ENCODE measurements at regions not wholly inside any gene's neighbourhood (a gene's known extent, or its start where the extent isn't known, plus 50 kb on each side); places are given as distances from the start of the nearest gene placed in this dataset.

- no peak for DNase-seq (ENCODE audit: low read depth in 2 of 2)
Observed at GRCh38 chr6:144335311-144335861, 50.3 kb downstream of the UTRN start.

DNA sequence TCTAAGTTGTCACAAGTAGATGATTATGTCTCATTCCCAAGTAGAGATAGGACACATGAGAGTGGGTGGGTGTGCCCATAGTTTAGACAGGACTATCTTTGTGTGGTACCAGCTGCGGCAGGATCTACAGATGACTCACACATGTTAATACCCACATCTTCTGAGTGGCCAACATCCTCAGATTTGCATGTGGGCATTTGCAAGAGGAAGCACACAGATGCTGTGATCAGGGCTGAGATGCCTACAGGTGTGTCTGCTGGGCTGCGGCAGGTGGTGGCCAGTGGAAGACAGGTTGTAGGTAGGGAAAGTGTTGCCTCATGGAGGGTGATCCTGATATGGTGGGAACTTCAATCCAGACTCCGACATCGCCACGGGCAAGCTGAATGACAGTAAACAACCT is 50.8 kb downstream of the UTRN start:
- no peak for DNase-seq (ENCODE audit: low read depth in 2 of 2)

GRCh38 chr6:144336900-144337299 is 51.8 kb downstream of the UTRN start:
- no peak for DNase-seq (ENCODE audit: low read depth in 2 of 2)

GRCh38 chr6:144338474-144338873 is 53.3 kb downstream of the UTRN start:
- no peak for DNase-seq (ENCODE audit: low read depth in 2 of 2)

- no peak for DNase-seq (ENCODE audit: low read depth in 2 of 2)
Observed at GRCh38 chr6:144338951-144339700, 54.0 kb downstream of the UTRN start.

- no peak for DNase-seq (ENCODE audit: low read depth in 2 of 2)
Observed at GRCh38 chr6:144339859-144340452, 54.8 kb downstream of the UTRN start.

DNA sequence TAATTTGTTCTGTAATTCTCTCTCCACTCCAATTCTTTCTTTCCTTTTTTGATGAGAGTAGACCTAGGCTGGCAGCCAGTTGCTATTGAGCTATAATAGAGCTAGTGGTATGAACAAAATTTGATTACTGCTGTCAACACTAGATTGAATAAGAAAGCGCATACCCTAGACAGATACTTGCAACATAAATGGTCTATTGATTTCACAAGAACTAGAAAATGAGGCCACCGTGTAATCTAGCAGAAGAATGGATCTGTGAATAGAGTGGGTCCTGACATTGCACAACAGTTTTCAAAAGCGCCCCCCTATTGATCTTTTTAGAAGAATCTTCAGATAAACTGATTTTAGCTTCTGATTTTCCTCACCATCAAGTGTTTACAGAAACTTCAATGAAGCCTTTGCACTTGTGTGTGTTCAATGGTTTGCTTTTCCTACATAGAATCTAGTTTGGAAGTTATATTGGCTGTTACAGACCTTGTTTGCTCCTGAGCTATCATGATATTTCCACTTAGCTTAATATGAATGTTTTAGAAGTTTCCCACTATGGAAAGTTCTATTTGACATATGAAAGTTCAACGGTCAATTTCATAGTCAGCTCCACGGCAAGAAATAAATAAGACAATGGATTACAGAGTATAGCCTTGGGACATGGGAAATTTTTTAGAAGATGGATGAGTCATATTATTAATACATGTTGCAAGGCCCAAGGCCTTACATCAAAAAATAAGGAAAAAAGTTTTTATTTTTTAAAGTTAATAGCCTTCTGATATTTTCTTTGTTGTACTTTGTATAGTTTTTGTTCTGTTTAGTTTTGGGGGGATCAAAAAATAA is 55.6 kb downstream of the UTRN start:
- no peak for DNase-seq (ENCODE audit: low read depth in 2 of 2)

DNA sequence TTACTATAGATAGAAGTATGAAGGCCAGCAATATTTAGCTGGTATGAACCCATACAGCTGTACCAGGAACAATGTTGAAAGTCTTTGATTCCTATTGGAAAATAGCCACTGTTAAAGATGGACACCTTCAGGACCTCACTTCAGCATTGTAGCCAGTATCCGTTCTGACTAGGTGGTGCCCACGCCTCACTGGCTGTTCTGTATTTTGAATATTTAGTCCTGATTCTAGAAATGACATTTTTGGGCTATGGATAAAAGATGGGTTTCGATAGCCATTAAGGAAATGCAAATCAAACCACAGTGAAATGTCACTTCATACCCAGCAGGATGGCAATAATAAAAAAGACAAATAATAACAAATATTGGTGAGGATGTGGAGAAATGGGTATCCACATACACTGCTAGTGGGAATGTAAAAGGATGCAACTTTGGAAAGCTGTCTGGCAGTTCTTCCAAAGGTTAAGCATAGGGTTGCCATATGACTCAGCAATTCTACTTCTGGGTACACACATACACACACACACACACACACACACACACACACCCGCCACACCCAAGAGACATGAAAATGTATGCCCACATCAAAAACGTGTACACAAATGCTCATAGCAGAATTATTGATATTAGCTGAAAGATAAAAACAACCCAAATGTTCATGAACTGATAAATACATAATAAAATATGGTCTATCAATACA is 56.8 kb downstream of the UTRN start:
- DNase-seq (ENCODE audit: low read depth in 2 of 2): no peak

DNA sequence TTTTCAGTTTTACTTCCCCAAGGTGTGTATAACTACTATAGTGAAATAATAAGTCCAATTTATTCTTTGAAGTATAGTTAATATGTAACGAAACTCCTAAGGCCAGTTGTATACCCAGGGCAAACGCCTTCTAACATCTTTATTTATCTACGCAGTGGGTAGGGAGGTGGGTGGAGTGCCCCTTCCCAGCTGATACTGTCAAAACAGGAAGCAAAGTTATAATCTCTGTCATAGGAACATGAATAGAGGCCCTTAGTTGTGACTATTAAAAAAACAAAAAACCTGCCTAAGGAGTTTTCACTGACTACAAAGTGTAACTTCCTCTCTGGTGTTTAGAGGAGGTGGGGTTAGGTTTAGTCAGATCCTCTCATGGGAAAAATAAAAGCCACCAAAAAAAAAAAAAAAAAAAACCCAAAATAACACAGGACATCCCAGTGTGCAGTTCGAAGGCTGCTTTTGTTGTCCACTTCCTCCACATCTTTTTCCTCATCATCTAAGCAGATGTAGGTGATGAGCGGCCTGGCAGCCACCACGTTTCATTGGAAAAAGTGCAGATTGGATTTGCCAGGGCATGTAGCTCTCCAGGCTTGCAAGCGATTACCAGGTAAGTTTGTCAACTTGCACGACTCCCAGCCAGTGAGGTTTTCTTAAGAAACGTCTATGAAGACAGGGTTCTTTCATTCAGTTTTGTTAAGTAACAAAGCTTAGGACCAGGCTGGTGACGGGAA is 58.7 kb downstream of the UTRN start:
- DNase-seq (ENCODE audit: low read depth in 2 of 2): no peak

DNA sequence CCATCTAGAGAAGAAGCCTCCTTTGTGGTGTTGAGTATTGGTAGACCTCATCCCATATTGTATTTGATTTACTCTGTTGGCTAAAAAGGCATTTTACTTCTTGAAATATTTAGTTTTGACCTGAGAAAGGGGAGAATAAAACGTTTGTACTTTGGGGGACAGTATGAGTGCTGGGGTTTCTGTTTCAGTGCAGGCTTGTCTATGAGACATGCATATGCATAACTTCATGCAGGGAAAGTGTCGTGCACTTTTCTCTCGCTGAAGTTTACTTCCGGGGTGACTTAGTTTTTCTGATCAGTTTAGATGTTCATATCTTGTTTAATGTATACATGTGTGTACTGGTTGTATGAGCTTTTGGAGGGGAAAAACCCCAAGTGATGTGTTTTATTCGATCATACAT is 59.5 kb downstream of the UTRN start:
- DNase-seq (ENCODE audit: low read depth in 2 of 2): no peak

DNA sequence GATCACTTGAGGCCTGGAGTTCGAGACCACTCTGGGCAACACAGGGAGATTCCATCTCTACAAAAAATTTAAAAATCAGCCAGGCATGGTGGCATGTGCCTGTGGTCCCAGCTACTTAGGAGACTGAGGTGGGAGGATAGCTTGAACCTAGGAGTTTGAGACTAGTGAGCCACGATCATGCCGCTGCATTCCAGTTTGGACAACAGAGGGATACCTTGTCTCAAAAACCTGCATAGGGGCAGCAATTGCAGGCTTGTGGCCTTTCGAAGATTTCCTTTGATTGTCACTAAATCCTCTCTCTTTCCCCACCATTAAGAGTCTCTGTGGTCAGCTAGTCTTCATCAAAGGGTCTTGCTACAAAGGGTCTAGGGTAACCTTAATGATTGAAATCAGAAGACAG is 60.3 kb downstream of the UTRN start:
- no peak for DNase-seq (ENCODE audit: low read depth in 2 of 2)

GRCh38 chr6:144346719-144347447 is 61.7 kb downstream of the UTRN start:
- no peak for DNase-seq (ENCODE audit: low read depth in 2 of 2)

- no peak for DNase-seq (ENCODE audit: low read depth in 2 of 2)
Observed at GRCh38 chr6:144347448-144347759, 62.3 kb downstream of the UTRN start.

GRCh38 chr6:144347933-144348332 is 62.8 kb downstream of the UTRN start:
- no peak for DNase-seq (ENCODE audit: low read depth in 2 of 2)

DNA sequence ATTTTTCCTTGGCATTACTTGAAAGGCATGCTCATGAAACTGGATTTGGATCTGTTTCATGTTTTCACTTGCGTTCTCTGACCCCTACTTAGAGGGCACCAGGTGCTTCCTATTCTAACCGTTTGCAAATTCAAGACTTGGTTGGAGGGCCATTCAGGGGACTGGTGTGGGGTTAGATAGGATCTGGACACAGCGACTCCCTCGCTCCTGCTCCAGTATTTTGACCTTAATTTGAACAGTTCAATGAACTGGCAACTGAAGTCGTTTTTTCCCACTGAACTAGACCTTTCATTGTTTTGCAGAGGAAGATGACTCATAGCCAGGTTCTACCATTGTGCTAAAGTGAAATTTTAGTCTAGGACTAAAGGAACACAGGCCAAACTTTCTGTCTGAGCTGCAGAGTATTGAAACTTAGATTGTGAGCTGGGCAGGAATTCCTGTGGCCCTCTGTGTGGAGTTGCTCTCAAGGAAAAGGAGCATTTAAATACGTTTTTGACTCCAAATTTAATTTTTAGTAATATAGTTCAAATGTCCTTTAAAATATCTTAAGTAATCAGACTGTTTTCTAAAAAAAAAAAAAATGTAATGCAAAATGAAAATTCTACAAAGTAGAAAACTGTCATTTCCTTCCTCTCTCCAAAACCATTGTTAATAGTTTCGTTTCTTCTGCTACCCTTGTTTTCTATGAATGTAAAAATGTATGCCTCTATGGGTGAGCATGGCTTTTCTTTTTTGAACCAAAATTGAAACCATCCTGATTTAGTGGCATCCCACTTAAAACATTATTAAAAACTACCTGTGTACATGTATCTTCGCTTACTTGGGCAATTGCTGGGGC is 64.8 kb downstream of the UTRN start:
- no peak for DNase-seq (ENCODE audit: low read depth in 2 of 2)

- no peak for DNase-seq (ENCODE audit: low read depth in 2 of 2)
Observed at GRCh38 chr6:144350528-144350880, 65.4 kb downstream of the UTRN start.

DNA sequence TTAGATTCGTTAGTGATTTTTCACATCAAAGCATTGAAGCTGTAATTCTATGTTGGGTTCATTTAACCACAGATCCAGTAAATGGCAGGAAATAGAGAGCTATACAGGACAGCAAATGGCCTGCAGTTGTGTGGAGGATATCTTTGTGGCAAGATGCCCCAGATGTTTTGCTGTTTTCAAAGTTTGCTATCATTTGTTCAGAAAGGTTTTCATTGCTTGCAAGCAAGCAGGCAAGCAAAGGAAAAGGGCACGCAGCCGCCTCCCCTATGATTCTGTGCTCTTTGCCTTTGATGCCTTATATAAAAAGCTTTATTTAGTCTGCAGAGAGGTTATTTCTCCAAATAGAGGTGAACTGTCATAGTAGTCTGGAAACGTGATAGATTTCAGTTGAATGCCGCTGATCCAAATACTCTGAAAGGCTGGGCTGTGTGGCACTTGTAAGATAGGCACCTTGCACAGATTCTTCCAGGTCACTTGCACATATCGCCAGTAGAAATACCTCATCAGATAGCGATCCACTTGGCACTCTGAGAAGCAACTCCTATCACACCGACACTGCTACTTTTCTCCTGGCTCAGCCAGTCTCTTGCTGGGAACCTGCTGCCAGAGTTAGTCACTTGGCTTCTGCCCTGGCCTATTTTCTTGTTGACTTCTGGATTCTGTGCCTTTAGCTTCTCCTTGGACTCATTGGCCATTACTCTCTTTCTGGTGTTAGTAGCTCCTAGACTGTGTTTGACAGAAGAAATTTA is 66.4 kb downstream of the UTRN start:
- DNase-seq (ENCODE audit: low read depth in 2 of 2): no peak

DNA sequence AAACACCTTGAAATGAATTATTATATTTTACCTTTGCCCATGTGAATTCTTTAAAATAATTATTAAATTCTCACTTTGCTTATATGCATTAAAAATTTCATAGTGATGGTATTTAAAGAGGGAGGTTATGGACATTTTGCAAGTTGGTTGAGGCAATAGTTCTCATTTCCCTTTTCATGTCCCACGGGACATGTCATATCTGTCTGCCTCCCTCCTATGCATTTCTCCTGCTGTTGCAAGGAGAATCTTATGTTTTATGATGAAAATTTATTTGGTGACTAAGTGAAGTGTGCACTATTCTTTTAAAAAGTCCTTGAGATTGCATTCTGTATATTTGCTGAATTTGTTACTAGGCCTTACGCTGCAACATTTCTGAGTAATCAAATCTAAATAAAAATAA is 67.2 kb downstream of the UTRN start:
- no peak for DNase-seq (ENCODE audit: low read depth in 2 of 2)

DNA sequence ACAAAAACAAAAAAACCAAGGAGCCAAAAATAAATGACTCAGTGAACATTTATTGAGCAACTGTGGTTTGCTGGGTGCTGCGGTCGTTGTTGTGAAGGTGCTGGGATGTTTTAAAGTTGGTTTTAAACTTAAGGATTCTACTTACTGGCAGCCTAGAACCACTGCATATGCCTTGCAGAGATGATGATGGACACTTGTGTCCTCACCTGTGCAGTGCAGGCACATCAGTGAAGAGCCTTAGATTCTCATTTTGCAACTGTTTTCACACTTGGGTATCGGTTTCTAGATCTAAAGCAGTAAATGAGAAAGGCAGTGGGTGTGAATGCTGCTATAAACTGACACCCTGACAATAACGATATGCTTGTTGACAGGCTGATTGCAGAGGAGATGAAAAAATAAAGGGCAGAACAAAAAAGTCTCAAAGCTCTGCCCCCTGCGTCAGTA is 68.8 kb downstream of the UTRN start:
- DNase-seq (ENCODE audit: low read depth in 2 of 2): no peak

All from stimulated activated CD4-positive, alpha-beta T cell treated with anti-CD3 and anti-CD28 coated beads, Interleukin-12 subunit alpha, Interleukin-12 subunit beta, amount 100 ng/mL, for 24 hours (primary cell).